ENCODE measurements at regions not wholly inside any gene's neighbourhood (a gene's known extent, or its start where the extent isn't known, plus 50 kb on each side); places are given as distances from the start of the nearest gene placed in this dataset.

DNA sequence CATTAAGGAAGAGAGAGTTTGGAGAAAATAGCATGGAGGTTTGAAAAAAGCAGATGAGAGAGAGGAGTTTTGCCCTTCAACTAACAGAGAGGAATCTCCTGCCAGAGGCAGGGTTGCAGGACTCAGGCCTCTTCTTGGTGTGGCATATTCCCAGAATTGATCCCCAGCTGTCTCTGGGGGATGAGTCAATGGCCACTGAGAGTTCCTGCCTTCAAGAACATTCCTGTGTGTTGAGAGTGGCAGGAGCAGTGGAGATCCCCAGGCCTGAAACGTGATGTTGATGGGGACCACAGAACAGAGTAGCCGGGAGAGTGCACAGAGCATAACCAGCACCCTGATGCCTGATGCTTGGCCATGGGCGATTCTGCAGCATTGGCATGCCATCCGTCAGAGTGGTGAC lies 348.4 kb upstream of the THBS1 start:
- no peak for TF ChIP-seq POLR2A (IDR thresholded peaks at IDR 0.05)
- TF ChIP-seq, protein P1, sequence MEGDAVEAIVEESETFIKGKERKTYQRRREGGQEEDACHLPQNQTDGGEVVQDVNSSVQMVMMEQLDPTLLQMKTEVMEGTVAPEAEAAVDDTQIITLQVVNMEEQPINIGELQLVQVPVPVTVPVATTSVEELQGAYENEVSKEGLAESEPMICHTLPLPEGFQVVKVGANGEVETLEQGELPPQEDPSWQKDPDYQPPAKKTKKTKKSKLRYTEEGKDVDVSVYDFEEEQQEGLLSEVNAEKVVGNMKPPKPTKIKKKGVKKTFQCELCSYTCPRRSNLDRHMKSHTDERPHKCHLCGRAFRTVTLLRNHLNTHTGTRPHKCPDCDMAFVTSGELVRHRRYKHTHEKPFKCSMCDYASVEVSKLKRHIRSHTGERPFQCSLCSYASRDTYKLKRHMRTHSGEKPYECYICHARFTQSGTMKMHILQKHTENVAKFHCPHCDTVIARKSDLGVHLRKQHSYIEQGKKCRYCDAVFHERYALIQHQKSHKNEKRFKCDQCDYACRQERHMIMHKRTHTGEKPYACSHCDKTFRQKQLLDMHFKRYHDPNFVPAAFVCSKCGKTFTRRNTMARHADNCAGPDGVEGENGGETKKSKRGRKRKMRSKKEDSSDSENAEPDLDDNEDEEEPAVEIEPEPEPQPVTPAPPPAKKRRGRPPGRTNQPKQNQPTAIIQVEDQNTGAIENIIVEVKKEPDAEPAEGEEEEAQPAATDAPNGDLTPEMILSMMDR (IDR thresholded peaks at IDR 0.05 in 8 of 11, conservative IDR thresholded peaks at IDR 0.05 in 3 of 11), result no peak
- no peak for TF ChIP-seq POLR2AphosphoS5 (IDR thresholded peaks at IDR 0.05)

Data from spleen (tissue), 7 donors.